Neural crest cell (in vitro differentiated cells): ENCODE measurements at regions not wholly inside any gene's neighbourhood (a gene's known extent, or its start where the extent isn't known, plus 50 kb on each side); places are given as distances from the start of the nearest gene placed in this dataset.
"Not testable (repeated sequence)": the region's sequence is repeated elsewhere in the genome, so short reads cannot be mapped to it uniquely, and the experiment has no call there.

Experiments
- DNase-seq: peaks from one replicate; pipeline ENCODE4 v3.0.0; 2021; ENCODE audit warnings: low read depth, mixed read lengths, low spot score
- H3K27ac Mint-ChIP-seq: one replicate; pipeline ENCODE4 v1.8.0; 2021; ENCODE audit warnings: mild to moderate bottlenecking, mixed read lengths; ENCODE audit not compliant: unreplicated experiment
- H3K27me3 Mint-ChIP-seq: 2 replicates; pipeline ENCODE4 v1.8.0; 2021; ENCODE audit warnings: low read depth, mild to moderate bottlenecking, mixed read lengths
- H3K36me3 Mint-ChIP-seq: 2 replicates; pipeline ENCODE4 v1.8.0; 2021; ENCODE audit warnings: low read depth, mild to moderate bottlenecking, mixed read lengths
- H3K4me1 Mint-ChIP-seq: 2 replicates; pipeline ENCODE4 v1.8.0; 2021; ENCODE audit warnings: mixed read lengths
- H3K4me3 Mint-ChIP-seq: one replicate; pipeline ENCODE4 v1.8.0; 2021; ENCODE audit warnings: mild to moderate bottlenecking, mixed read lengths
- H3K9me3 Mint-ChIP-seq: 2 replicates; pipeline ENCODE4 v1.8.0; 2021; ENCODE audit warnings: mixed read lengths
- CTCF ChIP-seq: fragments of 200-600 bp; sonication (generic); conservative IDR thresholded peaks from 2 replicates; pipeline ENCODE4 v1.5.0; 2021; ENCODE audit warnings: antibody characterized with exemption, mild to moderate bottlenecking

- Mint-ChIP-seq H3K9me3 (peaks cover 3% of the 10 kb centered on the region), H3K4me3 (no peak overlapping the region), H3K27ac (no peak overlapping the region), H3K36me3 (no peaks in the 10 kb centered on the region), H3K27me3 (peaks cover 3% of the 10 kb centered on the region), H3K4me1 (peaks cover 16% of the 10 kb centered on the region)
- TF ChIP-seq CTCF, result no peak
- no peak for DNase-seq
Observed at GRCh38 chr6:150306290-150306689, 62.5 kb upstream of the IYD start.

GRCh38 chr6:150307520-150307919 lies 61.3 kb upstream of the IYD start:
- Mint-ChIP-seq H3K4me1 (peaks cover 4% of the 10 kb centered on the region), H3K4me3 (no peak overlapping the region), H3K27me3 (peaks cover 3% of the 10 kb centered on the region), H3K27ac (no peak overlapping the region), H3K36me3 (no peaks in the 10 kb centered on the region), H3K9me3 (peaks cover 3% of the 10 kb centered on the region)
- no peak for TF ChIP-seq CTCF
- no peak for DNase-seq

GRCh38 chr6:150308812-150309645 lies 59.8 kb upstream of the IYD start:
- Mint-ChIP-seq H3K9me3 (peaks cover 3% of the 10 kb centered on the region), H3K27ac (no peak overlapping the region)

GRCh38 chr6:150310539-150310938 lies 58.3 kb upstream of the IYD start:
- no peak for TF ChIP-seq CTCF
- Mint-ChIP-seq H3K27me3 (peaks cover 3% of the 10 kb centered on the region), H3K4me3 (no peak overlapping the region)

More at GRCh38 chr6:150308812-150309645, 59.8 kb upstream of the IYD start:
- no peak for DNase-seq
- H3K27me3 Mint-ChIP-seq, result peaks cover 3% of the 10 kb centered on the region
- H3K36me3 Mint-ChIP-seq, result no peaks in the 10 kb centered on the region
- no peaks in the 10 kb centered on the region for H3K4me1 Mint-ChIP-seq
- TF ChIP-seq CTCF, result no peak
- no peak overlapping the region for H3K4me3 Mint-ChIP-seq

GRCh38 chr6:150311149-150311944 lies 57.5 kb upstream of the IYD start:
- not testable (repeated sequence) for H3K27me3 Mint-ChIP-seq, H3K4me1 Mint-ChIP-seq, H3K4me3 Mint-ChIP-seq, H3K36me3 Mint-ChIP-seq, DNase-seq, H3K9me3 Mint-ChIP-seq
- H3K27ac Mint-ChIP-seq, result peak overlapping the region; percentile 62

More at GRCh38 chr6:150310539-150310938, 58.3 kb upstream of the IYD start:
- Mint-ChIP-seq H3K27ac (no peak overlapping the region), H3K36me3 (no peaks in the 10 kb centered on the region), H3K4me1 (no peaks in the 10 kb centered on the region), H3K9me3 (peaks cover 3% of the 10 kb centered on the region)
- no peak for DNase-seq

GRCh38 chr6:150312395-150312794 lies 56.4 kb upstream of the IYD start:
- no peak for TF ChIP-seq CTCF

More at GRCh38 chr6:150312395-150312794, 56.4 kb upstream of the IYD start:
- Mint-ChIP-seq H3K4me1 (no peaks in the 10 kb centered on the region), H3K36me3 (no peaks in the 10 kb centered on the region), H3K27ac (no peak overlapping the region), H3K4me3 (no peak overlapping the region), H3K27me3 (peaks cover 3% of the 10 kb centered on the region), H3K9me3 (peaks cover 3% of the 10 kb centered on the region)
- DNase-seq, result no peak
